Loucy (cell line): ENCODE measurements at regions not wholly inside any gene's neighbourhood (a gene's known extent, or its start where the extent isn't known, plus 50 kb on each side); places are given as distances from the start of the nearest gene placed in this dataset.

Experiments
- H2AFZ ChIP-seq: fragments of 200-600 bp; sonication (generic); 2 replicates; pipeline ENCODE4 v1.6.0; 2016; ENCODE audit warnings: antibody characterized with exemption, mild to moderate bottlenecking, low read length, moderate library complexity
- H3F3A ChIP-seq: fragments of 200-600 bp; 2 replicates; pipeline ENCODE4 v1.6.0; 2016; ENCODE audit warnings: antibody characterized with exemption, low read depth, mild to moderate bottlenecking
- H3K27me3 ChIP-seq: fragments of 200-600 bp; sonication (generic); 2 replicates; pipeline ENCODE4 v1.6.1; 2014; ENCODE audit warnings: low read length, mild to moderate bottlenecking; ENCODE audit not compliant: insufficient read depth, poor library complexity, severe bottlenecking
- H3K36me3 ChIP-seq: fragments of 200-600 bp; sonication (generic); 2 replicates; pipeline ENCODE4 v1.6.1; 2016; ENCODE audit warnings: low read length; ENCODE audit not compliant: insufficient read depth
- H3K4me1 ChIP-seq: fragments of 200-600 bp; sonication (generic); 2 replicates; pipeline ENCODE4 v1.5.1; 2014; ENCODE audit warnings: low read length, mild to moderate bottlenecking; ENCODE audit not compliant: insufficient read depth, poor library complexity, severe bottlenecking
- H3K4me2 ChIP-seq: fragments of 200-600 bp; sonication (generic); 2 replicates; pipeline ENCODE4 v1.6.0; 2014; ENCODE audit warnings: antibody characterized with exemption, low read length, low read depth, mild to moderate bottlenecking; ENCODE audit not compliant: poor library complexity, severe bottlenecking
- H3K4me3 ChIP-seq: fragments of 200-600 bp; sonication (generic); 2 replicates; pipeline ENCODE4 v1.5.1; 2014; ENCODE audit warnings: low read length, mild to moderate bottlenecking, mixed read lengths; ENCODE audit not compliant: poor library complexity, severe bottlenecking
- H3K79me2 ChIP-seq: fragments of 200-600 bp; sonication (generic); 2 replicates; pipeline ENCODE4 v1.6.1; 2014; ENCODE audit warnings: low read length; ENCODE audit not compliant: insufficient read depth
- H3K9ac ChIP-seq: fragments of 200-600 bp; sonication (generic); 2 replicates; pipeline ENCODE4 v1.6.0; 2014; ENCODE audit warnings: mild to moderate bottlenecking, low read depth, low read length, moderate library complexity; ENCODE audit not compliant: poor library complexity, severe bottlenecking
- H3K9me2 ChIP-seq: fragments of 200-600 bp; sonication (generic); replicated peaks from 2 replicates; pipeline ENCODE4 v1.6.1; 2016; ENCODE audit warnings: low read depth, low read length, mixed read lengths
- H3K9me3 ChIP-seq: fragments of 200-600 bp; sonication (generic); 2 replicates; pipeline ENCODE4 v1.6.1; 2014; ENCODE audit warnings: mild to moderate bottlenecking, antibody characterized with exemption, low read length, low read depth; ENCODE audit not compliant: insufficient read depth
- H4K20me1 ChIP-seq: fragments of 200-600 bp; sonication (generic); 2 replicates; pipeline ENCODE4 v1.6.0; 2014; ENCODE audit warnings: antibody characterized with exemption, low read length, mild to moderate bottlenecking; ENCODE audit not compliant: insufficient read depth, poor library complexity, severe bottlenecking
- EZH2phosphoT487 ChIP-seq: fragments of 200-600 bp; IDR thresholded peaks from 2 replicates; pipeline ENCODE4 v1.6.1; 2018; ENCODE audit warnings: antibody characterized with exemption, mild to moderate bottlenecking, moderate library complexity, borderline replicate concordance
- TF ChIP-seq, protein P1 (sequence below): fragments of 200-600 bp; sonication (generic); conservative IDR thresholded peaks from 2 replicates; pipeline ENCODE4 v1.5.1; 2014; ENCODE audit warnings: mild to moderate bottlenecking, antibody characterized with exemption, low read length

DNA sequence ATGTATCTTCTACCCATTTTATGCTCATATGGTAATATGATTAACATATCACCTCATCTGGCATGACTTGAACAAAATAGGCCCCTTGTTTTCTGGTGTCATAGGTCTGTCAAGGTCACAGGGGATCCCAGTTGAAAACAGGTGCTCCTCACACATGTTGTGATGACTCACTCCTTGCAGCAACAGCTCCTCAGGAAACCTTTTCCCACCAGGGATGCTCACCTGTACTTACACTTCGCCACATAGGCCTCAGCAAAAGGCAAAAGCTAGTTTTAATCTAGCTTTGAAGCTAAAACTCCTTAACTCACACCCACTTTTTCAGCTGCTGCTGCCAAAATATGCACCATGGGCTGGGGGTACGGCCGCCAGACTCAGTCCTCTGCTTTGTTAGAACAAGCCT lies 110.0 kb upstream of the SOX21 start:
- Histone ChIP-seq H3K27me3 (no peaks in the 10 kb centered on the region), H4K20me1 (no peaks in the 10 kb centered on the region), H2AFZ (no peak overlapping the region), H3K9me2 (no peaks in the 10 kb centered on the region), H3K9me3 (no peaks in the 10 kb centered on the region), H3K4me3 (no peak overlapping the region), H3K4me1 (no peaks in the 10 kb centered on the region), H3K9ac (no peak overlapping the region), H3K4me2 (no peak overlapping the region), H3K36me3 (no peaks in the 10 kb centered on the region), H3K79me2 (no peaks in the 10 kb centered on the region), H3F3A (no peaks in the 10 kb centered on the region)
- TF ChIP-seq, protein P1, sequence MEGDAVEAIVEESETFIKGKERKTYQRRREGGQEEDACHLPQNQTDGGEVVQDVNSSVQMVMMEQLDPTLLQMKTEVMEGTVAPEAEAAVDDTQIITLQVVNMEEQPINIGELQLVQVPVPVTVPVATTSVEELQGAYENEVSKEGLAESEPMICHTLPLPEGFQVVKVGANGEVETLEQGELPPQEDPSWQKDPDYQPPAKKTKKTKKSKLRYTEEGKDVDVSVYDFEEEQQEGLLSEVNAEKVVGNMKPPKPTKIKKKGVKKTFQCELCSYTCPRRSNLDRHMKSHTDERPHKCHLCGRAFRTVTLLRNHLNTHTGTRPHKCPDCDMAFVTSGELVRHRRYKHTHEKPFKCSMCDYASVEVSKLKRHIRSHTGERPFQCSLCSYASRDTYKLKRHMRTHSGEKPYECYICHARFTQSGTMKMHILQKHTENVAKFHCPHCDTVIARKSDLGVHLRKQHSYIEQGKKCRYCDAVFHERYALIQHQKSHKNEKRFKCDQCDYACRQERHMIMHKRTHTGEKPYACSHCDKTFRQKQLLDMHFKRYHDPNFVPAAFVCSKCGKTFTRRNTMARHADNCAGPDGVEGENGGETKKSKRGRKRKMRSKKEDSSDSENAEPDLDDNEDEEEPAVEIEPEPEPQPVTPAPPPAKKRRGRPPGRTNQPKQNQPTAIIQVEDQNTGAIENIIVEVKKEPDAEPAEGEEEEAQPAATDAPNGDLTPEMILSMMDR, result no peak
- no peak for TF ChIP-seq EZH2phosphoT487

DNA sequence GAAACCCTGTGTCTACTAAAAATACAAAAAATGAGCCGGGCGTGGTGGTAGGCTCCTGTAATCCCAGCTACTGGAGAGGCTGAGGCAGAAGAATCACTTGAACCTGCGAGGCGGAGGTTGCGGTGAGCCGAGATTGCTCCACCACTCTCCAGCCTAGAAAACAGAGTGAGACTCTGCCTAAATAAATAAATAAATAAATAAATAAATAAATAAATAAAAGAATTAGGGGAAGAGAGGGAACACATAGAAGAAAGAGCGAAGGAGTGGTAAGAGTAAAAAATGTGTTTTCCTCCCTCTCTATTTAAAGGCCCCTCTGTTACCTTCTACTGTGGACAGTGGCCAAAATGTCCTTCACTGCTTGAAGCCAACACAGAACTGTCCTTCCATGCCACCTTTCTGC lies 103.9 kb upstream of the SOX21 start:
- Histone ChIP-seq H3K9me2 (no peaks in the 10 kb centered on the region), H3K27me3 (no peaks in the 10 kb centered on the region), H3K4me1 (no peaks in the 10 kb centered on the region), H2AFZ (no peak overlapping the region), H3K79me2 (no peaks in the 10 kb centered on the region), H3K9ac (no peak overlapping the region), H3K36me3 (no peaks in the 10 kb centered on the region), H3K4me2 (no peak overlapping the region), H3F3A (no peaks in the 10 kb centered on the region), H3K4me3 (no peak overlapping the region), H4K20me1 (no peaks in the 10 kb centered on the region), H3K9me3 (no peaks in the 10 kb centered on the region)
- TF ChIP-seq, protein P1, result no peak
- no peak for TF ChIP-seq EZH2phosphoT487

DNA sequence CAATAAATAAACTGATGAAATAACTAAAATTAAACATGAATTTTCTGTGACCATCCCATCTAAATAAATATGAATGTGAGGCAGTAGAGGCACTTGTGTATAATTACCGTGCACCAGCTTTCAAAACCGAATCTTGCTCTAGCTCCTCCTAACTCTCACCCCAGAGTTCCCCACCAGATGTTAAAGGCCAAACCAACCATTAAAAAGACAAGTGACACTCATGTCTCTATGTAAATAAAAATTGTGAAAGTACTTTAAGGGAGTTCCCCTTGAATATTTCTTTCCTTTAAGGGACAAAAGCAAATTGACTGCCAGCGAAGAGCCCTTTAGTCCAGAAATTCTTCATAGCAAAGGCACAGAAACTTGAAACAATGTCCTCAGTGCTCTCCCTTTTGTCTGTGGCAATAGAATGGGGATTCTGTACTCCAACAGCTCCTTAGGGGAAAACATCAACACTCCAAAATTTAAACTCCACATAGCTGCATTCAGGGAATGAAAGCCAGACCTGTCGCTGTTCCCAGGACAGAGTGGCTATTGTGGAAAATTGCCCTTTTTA lies 101.7 kb upstream of the SOX21 start:
- Histone ChIP-seq H3K4me2 (no peak overlapping the region), H2AFZ (no peak overlapping the region), H3K9me2 (no peaks in the 10 kb centered on the region), H4K20me1 (no peaks in the 10 kb centered on the region), H3K36me3 (no peaks in the 10 kb centered on the region), H3K4me3 (no peak overlapping the region), H3K79me2 (no peaks in the 10 kb centered on the region), H3K27me3 (no peaks in the 10 kb centered on the region), H3K9ac (no peak overlapping the region), H3K4me1 (no peaks in the 10 kb centered on the region), H3F3A (no peaks in the 10 kb centered on the region), H3K9me3 (no peaks in the 10 kb centered on the region)
- TF ChIP-seq, protein P1, result no peak
- no peak for TF ChIP-seq EZH2phosphoT487
